H9 (cell line): ENCODE measurements at regions not wholly inside any gene's neighbourhood (a gene's known extent, or its start where the extent isn't known, plus 50 kb on each side); places are given as distances from the start of the nearest gene placed in this dataset.

Experiments
- DNase-seq: peaks from one replicate; pipeline ENCODE4 v3.0.0-alpha.2; 2017
- H2AFZ ChIP-seq: one replicate; pipeline ENCODE4 v1.6.1; 2013; ENCODE audit warnings: mild to moderate bottlenecking, low read length, control low read depth, moderate library complexity
- H2AK5ac ChIP-seq: 2 replicates; pipeline ENCODE4 v1.6.1; 2013; ENCODE audit warnings: low read length, control low read depth, mixed read lengths; ENCODE audit not compliant: insufficient read length
- H2BK120ac ChIP-seq: one replicate; pipeline ENCODE4 v1.6.1; 2013; ENCODE audit warnings: low read depth, mild to moderate bottlenecking, low read length, control low read depth, inconsistent platforms; ENCODE audit not compliant: poor library complexity, severe bottlenecking
- H2BK12ac ChIP-seq: 2 replicates; pipeline ENCODE4 v1.6.1; 2013; ENCODE audit warnings: low read length, control low read depth, mixed read lengths, low read depth; ENCODE audit not compliant: insufficient read length
- H2BK15ac ChIP-seq: 2 replicates; pipeline ENCODE4 v1.6.1; 2013; ENCODE audit warnings: low read depth, low read length, control low read depth
- H2BK20ac ChIP-seq: one replicate; pipeline ENCODE4 v1.6.1; 2013; ENCODE audit warnings: low read depth, mild to moderate bottlenecking, low read length, control low read depth, inconsistent platforms; ENCODE audit not compliant: poor library complexity, severe bottlenecking
- H2BK5ac ChIP-seq: 2 replicates; pipeline ENCODE4 v1.6.1; 2013; ENCODE audit warnings: low read length, control low read depth, mixed read lengths; ENCODE audit not compliant: insufficient read length
- H3K14ac ChIP-seq: 2 replicates; pipeline ENCODE4 v1.6.1; 2013; ENCODE audit warnings: low read length, control low read depth; ENCODE audit not compliant: insufficient read depth
- H3K18ac ChIP-seq: 2 replicates; pipeline ENCODE4 v1.6.1; 2013; ENCODE audit warnings: low read depth, mild to moderate bottlenecking, mixed read lengths, low read length, control low read depth; ENCODE audit not compliant: insufficient read length
- H3K23ac ChIP-seq: 2 replicates; pipeline ENCODE4 v1.6.1; 2013; ENCODE audit warnings: low read length, control low read depth, mixed read lengths, low read depth; ENCODE audit not compliant: insufficient read length
- H3K23me2 ChIP-seq: 2 replicates; pipeline ENCODE4 v1.6.1; 2013; ENCODE audit warnings: low read depth, mild to moderate bottlenecking, mixed read lengths, low read length, control low read depth; ENCODE audit not compliant: insufficient read length, poor library complexity, severe bottlenecking
- H3K27ac ChIP-seq: 2 replicates; pipeline ENCODE4 v1.5.1; 2013; ENCODE audit warnings: low read length, control low read depth, mixed read lengths, low read depth; ENCODE audit not compliant: insufficient read length
- H3K27me3 ChIP-seq: 2 replicates; pipeline ENCODE4 v1.6.1; 2013; ENCODE audit warnings: low read length, control low read depth, inconsistent platforms; ENCODE audit not compliant: insufficient read depth
- H3K4ac ChIP-seq: 2 replicates; pipeline ENCODE4 v1.6.1; 2013; ENCODE audit warnings: low read depth, mild to moderate bottlenecking, control low read depth, inconsistent platforms, low read length, moderate library complexity
- H3K4me1 ChIP-seq: 2 replicates; pipeline ENCODE4 v1.6.1; 2013; ENCODE audit warnings: low read length, control low read depth, inconsistent platforms; ENCODE audit not compliant: insufficient read depth
- H3K4me2 ChIP-seq: 2 replicates; pipeline ENCODE4 v1.6.1; 2013; ENCODE audit warnings: low read length, control low read depth, mixed read lengths; ENCODE audit not compliant: insufficient read length, insufficient read depth
- H3K56ac ChIP-seq: 2 replicates; pipeline ENCODE4 v1.6.1; 2013; ENCODE audit warnings: low read depth, mild to moderate bottlenecking, mixed read lengths, low read length, control low read depth; ENCODE audit not compliant: insufficient read length
- H3K79me1 ChIP-seq: 2 replicates; pipeline ENCODE4 v1.6.1; 2013; ENCODE audit warnings: low read depth, mild to moderate bottlenecking, moderate library complexity, low read length, control low read depth, inconsistent platforms; ENCODE audit not compliant: insufficient read depth, poor library complexity, severe bottlenecking
- H3K79me2 ChIP-seq: 2 replicates; pipeline ENCODE4 v1.6.1; 2013; ENCODE audit warnings: low read length, control low read depth, inconsistent platforms; ENCODE audit not compliant: insufficient read depth
- H3K9ac ChIP-seq: 2 replicates; pipeline ENCODE4 v1.6.1; 2013; ENCODE audit warnings: low read length, control low read depth, mixed read lengths; ENCODE audit not compliant: insufficient read length; ENCODE audit errors: extremely low read depth
- H3K9me3 ChIP-seq: one replicate; pipeline ENCODE4 v1.6.1; 2013; ENCODE audit warnings: low read depth, low read length, inconsistent platforms; ENCODE audit not compliant: control insufficient read depth
- H3T11ph ChIP-seq: one replicate; pipeline ENCODE4 v1.6.1; 2013; ENCODE audit warnings: mild to moderate bottlenecking, low read length, control low read depth, inconsistent platforms
- H4K20me1 ChIP-seq: one replicate; pipeline ENCODE4 v1.6.1; 2013; ENCODE audit not compliant: control insufficient read depth, insufficient read length, insufficient read depth
- H4K5ac ChIP-seq: 2 replicates; pipeline ENCODE4 v1.6.1; 2013; ENCODE audit warnings: low read depth, mild to moderate bottlenecking, mixed read lengths, low read length, control low read depth; ENCODE audit not compliant: insufficient read length
- H4K8ac ChIP-seq: replicated peaks from 2 replicates; pipeline ENCODE4 v1.6.1; 2013; ENCODE audit warnings: low read length, control low read depth, mixed read lengths, low read depth; ENCODE audit not compliant: insufficient read length
- H4K91ac ChIP-seq: 2 replicates; pipeline ENCODE4 v1.6.1; 2013; ENCODE audit warnings: low read depth, mild to moderate bottlenecking, moderate library complexity, mixed read lengths, low read length, control low read depth; ENCODE audit not compliant: insufficient read length
- H3K27ac Mint-ChIP-seq, 3 experiments: 2 replicates in 2 of 3; 3 replicates in 1 of 3; pipeline ENCODE4 v1.8.0; 2020 to 2021; ENCODE audit warnings: mixed read lengths in 3 of 3, mild to moderate bottlenecking in 1 of 3, moderate library complexity in 1 of 3
- H3K27me3 Mint-ChIP-seq: 2 replicates; pipeline ENCODE4 v1.8.0; 2021; ENCODE audit warnings: low read depth, mild to moderate bottlenecking, moderate library complexity, mixed read lengths
- H3K36me3 Mint-ChIP-seq, 3 experiments: 2 replicates in 2 of 3; 3 replicates in 1 of 3; pipeline ENCODE4 v1.8.0; 2020 to 2021; ENCODE audit warnings: low read depth in 3 of 3, mixed read lengths in 3 of 3; ENCODE audit not compliant: insufficient read depth in 1 of 3
- H3K4me1 Mint-ChIP-seq, 2 experiments: 2 replicates each; pipeline ENCODE4 v1.8.0; 2020; ENCODE audit warnings: mixed read lengths in 2 of 2
- H3K4me3 Mint-ChIP-seq, 2 experiments: 2 replicates in 1 of 2; 3 replicates in 1 of 2; pipeline ENCODE4 v1.8.0; 2020 to 2021; ENCODE audit warnings: mild to moderate bottlenecking in 2 of 2, mixed read lengths in 2 of 2, moderate library complexity in 1 of 2
- H3K9me3 Mint-ChIP-seq, 2 experiments: 2 replicates in 1 of 2; 3 replicates in 1 of 2; pipeline ENCODE4 v1.8.0; 2020; ENCODE audit warnings: mild to moderate bottlenecking in 2 of 2, mixed read lengths in 2 of 2, moderate library complexity in 1 of 2
- CTCF ChIP-seq: fragments of 200-600 bp; sonication (generic); conservative IDR thresholded peaks from 3 replicates; pipeline ENCODE4 v1.8.0; 2021; ENCODE audit warnings: antibody characterized with exemption, mild to moderate bottlenecking
- WGBS: extraction: QIAGEN DNeasy Blood & Tissue Kit; methylation state at CpG from one replicate; pipeline ENCODE4 v1.1.7; 2013; ENCODE audit warnings: missing lambda C conversion rate, low lambda C conversion rate, mixed read lengths; ENCODE audit not compliant: insufficient read length; ENCODE audit errors: extremely low coverage; 5-methylcytosine and 5-hydroxymethylcytosine counted together

- WGBS = no CpG with 5 or more reads among the region's 20 CpGs
- Histone ChIP-seq H4K20me1 (no peaks in the 10 kb centered on the region), H3K4me1 (no peaks in the 10 kb centered on the region), H3K79me2 (no peaks in the 10 kb centered on the region), H3K14ac (no peak overlapping the region), H4K5ac (no peak overlapping the region), H3K9me3 (no peaks in the 10 kb centered on the region), H2AFZ (no peak overlapping the region), H2BK5ac (no peak overlapping the region), H2BK15ac (no peak overlapping the region), H4K91ac (no peak overlapping the region), H3K27me3 (no peaks in the 10 kb centered on the region), H2BK120ac (no peak overlapping the region), H3K18ac (no peak overlapping the region), H3K56ac (no peak overlapping the region), H3K23ac (no peak overlapping the region), H2BK20ac (no peak overlapping the region), H3K79me1 (no peaks in the 10 kb centered on the region), H4K8ac (no peak overlapping the region), H3K4ac (no peak overlapping the region), H2BK12ac (no peak overlapping the region), H3K4me2 (no peak overlapping the region), H3K23me2 (no peaks in the 10 kb centered on the region), H3T11ph (no peak overlapping the region), H3K9ac (no peak overlapping the region), H3K27ac (no peak overlapping the region), H2AK5ac (no peak overlapping the region)
- H3K4me1 Mint-ChIP-seq = peaks cover 6 to 7% of the 10 kb centered on the region in 2 experiments
- peak; percentile 23 for DNase-seq
- no peaks in the 10 kb centered on the region; the same call in 1 of the 2 replicates for H3K27me3 Mint-ChIP-seq
- no peak overlapping the region for H3K27ac Mint-ChIP-seq
- no peak for TF ChIP-seq CTCF
- H3K4me3 Mint-ChIP-seq = no peak overlapping the region
- no peaks in the 10 kb centered on the region; a peak in 1 of 7 replicates for H3K36me3 Mint-ChIP-seq
- no peaks in the 10 kb centered on the region for H3K9me3 Mint-ChIP-seq
These were observed 130.0 kb upstream of the GPC1 start for GRCh38 chr2:240305369-240305962.
